ENCODE measurements at regions not wholly inside any gene's neighbourhood (a gene's known extent, or its start where the extent isn't known, plus 50 kb on each side); places are given as distances from the start of the nearest gene placed in this dataset.

- Histone ChIP-seq H3F3A (ENCODE audit: insufficient read depth, low read length, poor library complexity, severe bottlenecking) (no peaks in the 10 kb centered on the region), H3K36me3 (ENCODE audit: insufficient read depth, low read length) (no peaks in the 10 kb centered on the region), H4K20me1 (ENCODE audit: insufficient read depth) (no peaks in the 10 kb centered on the region), H3K27ac (ENCODE audit: low read length) (no peak overlapping the region), H3K9ac (ENCODE audit: low read length) (no peak overlapping the region), H3K4me3 (ENCODE audit: low read length) (no peak overlapping the region), H3K79me2 (replicated peaks; ENCODE audit: insufficient read depth, low read length) (no peaks in the 10 kb centered on the region), H3K4me2 (ENCODE audit: low read length) (no peak overlapping the region), H2AFZ (ENCODE audit: low read depth, low read length) (no peak overlapping the region), H3K27me3 (ENCODE audit: insufficient read depth, low read depth, low read length) (no peaks in the 10 kb centered on the region), H3K9me2 (ENCODE audit: insufficient read depth, low read length) (no peaks in the 10 kb centered on the region), H3K9me3 (ENCODE audit: low read length) (no peaks in the 10 kb centered on the region)
- TF ChIP-seq, protein P1, sequence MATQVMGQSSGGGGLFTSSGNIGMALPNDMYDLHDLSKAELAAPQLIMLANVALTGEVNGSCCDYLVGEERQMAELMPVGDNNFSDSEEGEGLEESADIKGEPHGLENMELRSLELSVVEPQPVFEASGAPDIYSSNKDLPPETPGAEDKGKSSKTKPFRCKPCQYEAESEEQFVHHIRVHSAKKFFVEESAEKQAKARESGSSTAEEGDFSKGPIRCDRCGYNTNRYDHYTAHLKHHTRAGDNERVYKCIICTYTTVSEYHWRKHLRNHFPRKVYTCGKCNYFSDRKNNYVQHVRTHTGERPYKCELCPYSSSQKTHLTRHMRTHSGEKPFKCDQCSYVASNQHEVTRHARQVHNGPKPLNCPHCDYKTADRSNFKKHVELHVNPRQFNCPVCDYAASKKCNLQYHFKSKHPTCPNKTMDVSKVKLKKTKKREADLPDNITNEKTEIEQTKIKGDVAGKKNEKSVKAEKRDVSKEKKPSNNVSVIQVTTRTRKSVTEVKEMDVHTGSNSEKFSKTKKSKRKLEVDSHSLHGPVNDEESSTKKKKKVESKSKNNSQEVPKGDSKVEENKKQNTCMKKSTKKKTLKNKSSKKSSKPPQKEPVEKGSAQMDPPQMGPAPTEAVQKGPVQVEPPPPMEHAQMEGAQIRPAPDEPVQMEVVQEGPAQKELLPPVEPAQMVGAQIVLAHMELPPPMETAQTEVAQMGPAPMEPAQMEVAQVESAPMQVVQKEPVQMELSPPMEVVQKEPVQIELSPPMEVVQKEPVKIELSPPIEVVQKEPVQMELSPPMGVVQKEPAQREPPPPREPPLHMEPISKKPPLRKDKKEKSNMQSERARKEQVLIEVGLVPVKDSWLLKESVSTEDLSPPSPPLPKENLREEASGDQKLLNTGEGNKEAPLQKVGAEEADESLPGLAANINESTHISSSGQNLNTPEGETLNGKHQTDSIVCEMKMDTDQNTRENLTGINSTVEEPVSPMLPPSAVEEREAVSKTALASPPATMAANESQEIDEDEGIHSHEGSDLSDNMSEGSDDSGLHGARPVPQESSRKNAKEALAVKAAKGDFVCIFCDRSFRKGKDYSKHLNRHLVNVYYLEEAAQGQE (IDR thresholded peaks at IDR 0.05; ENCODE audit: borderline replicate concordance), result peak; percentile 43
- TF ChIP-seq SMC3 (conservative IDR thresholded peaks at IDR 0.05; ENCODE audit: poor library complexity) (no peak), EP300 (conservative IDR thresholded peaks at IDR 0.05; ENCODE audit: poor library complexity, severe bottlenecking) (peak; percentile 58), POLR2AphosphoS5 (IDR thresholded peaks at IDR 0.05) (peak; percentile 75)
- TF ChIP-seq, protein P2, sequence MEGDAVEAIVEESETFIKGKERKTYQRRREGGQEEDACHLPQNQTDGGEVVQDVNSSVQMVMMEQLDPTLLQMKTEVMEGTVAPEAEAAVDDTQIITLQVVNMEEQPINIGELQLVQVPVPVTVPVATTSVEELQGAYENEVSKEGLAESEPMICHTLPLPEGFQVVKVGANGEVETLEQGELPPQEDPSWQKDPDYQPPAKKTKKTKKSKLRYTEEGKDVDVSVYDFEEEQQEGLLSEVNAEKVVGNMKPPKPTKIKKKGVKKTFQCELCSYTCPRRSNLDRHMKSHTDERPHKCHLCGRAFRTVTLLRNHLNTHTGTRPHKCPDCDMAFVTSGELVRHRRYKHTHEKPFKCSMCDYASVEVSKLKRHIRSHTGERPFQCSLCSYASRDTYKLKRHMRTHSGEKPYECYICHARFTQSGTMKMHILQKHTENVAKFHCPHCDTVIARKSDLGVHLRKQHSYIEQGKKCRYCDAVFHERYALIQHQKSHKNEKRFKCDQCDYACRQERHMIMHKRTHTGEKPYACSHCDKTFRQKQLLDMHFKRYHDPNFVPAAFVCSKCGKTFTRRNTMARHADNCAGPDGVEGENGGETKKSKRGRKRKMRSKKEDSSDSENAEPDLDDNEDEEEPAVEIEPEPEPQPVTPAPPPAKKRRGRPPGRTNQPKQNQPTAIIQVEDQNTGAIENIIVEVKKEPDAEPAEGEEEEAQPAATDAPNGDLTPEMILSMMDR (IDR thresholded peaks at IDR 0.05; ENCODE audit: poor library complexity, severe bottlenecking), result no peak
Measured at GRCh38 chr12:89244536-89244935, 107.8 kb downstream of the DUSP6 start.

DNA sequence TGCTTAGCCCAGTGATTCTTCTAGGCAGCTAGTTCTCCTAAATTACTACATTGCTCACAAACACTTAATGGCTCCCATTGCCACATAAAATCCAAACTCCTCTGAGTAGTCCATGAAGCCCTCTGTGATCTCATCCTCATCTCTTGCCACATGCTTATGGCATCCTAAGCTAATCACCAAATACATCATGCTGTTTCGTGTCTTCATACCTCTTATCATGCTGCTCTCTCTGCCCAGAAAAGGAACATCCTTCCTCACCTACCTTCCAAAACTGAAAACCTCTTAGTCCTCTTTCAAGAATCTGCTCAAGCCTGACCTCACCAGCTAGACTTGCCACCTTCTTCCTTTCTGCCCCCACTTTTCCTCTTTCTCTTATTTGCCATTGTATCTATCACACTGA, 108.5 kb downstream of the DUSP6 start:
- Histone ChIP-seq H3F3A (ENCODE audit: insufficient read depth, low read length, poor library complexity, severe bottlenecking) (no peaks in the 10 kb centered on the region), H3K4me2 (ENCODE audit: low read length) (no peak overlapping the region), H3K9me2 (ENCODE audit: insufficient read depth, low read length) (no peaks in the 10 kb centered on the region), H3K27me3 (ENCODE audit: insufficient read depth, low read depth, low read length) (no peaks in the 10 kb centered on the region), H3K27ac (ENCODE audit: low read length) (no peak overlapping the region), H3K4me3 (ENCODE audit: low read length) (no peak overlapping the region), H3K9me3 (ENCODE audit: low read length) (no peaks in the 10 kb centered on the region), H3K79me2 (replicated peaks; ENCODE audit: insufficient read depth, low read length) (no peaks in the 10 kb centered on the region), H4K20me1 (ENCODE audit: insufficient read depth) (no peaks in the 10 kb centered on the region), H3K9ac (ENCODE audit: low read length) (no peak overlapping the region), H2AFZ (ENCODE audit: low read depth, low read length) (no peak overlapping the region), H3K36me3 (ENCODE audit: insufficient read depth, low read length) (no peaks in the 10 kb centered on the region)
- TF ChIP-seq, protein P1 (IDR thresholded peaks at IDR 0.05; ENCODE audit: borderline replicate concordance), result no peak
- TF ChIP-seq RAD21 (conservative IDR thresholded peaks at IDR 0.05) (no peak), TAF1 (IDR thresholded peaks at IDR 0.05; ENCODE audit: low read depth) (no peak), SMC3 (conservative IDR thresholded peaks at IDR 0.05; ENCODE audit: poor library complexity) (no peak), MXI1 (conservative IDR thresholded peaks at IDR 0.05; ENCODE audit: poor library complexity, severe bottlenecking) (no peak), POLR2AphosphoS5 (IDR thresholded peaks at IDR 0.05) (no peak), EP300 (conservative IDR thresholded peaks at IDR 0.05; ENCODE audit: poor library complexity, severe bottlenecking) (no peak), EZH2 (IDR thresholded peaks at IDR 0.05; ENCODE audit: borderline replicate concordance, insufficient read depth, low read length, poor library complexity, severe bottlenecking) (no peak)
- TF ChIP-seq, protein P2 (IDR thresholded peaks at IDR 0.05; ENCODE audit: poor library complexity, severe bottlenecking), result no peak
